IMR-90 (cell line): ENCODE measurements at regions not wholly inside any gene's neighbourhood (a gene's known extent, or its start where the extent isn't known, plus 50 kb on each side); places are given as distances from the start of the nearest gene placed in this dataset.

ENCODE experiments used
- ATAC-seq: fragments of 200-7000 bp; cut with Tn5 transposase; 2 replicates; pipeline ENCODE4 v1.9.1; 2020; ENCODE audit warnings: low read depth, mild to moderate bottlenecking, moderate library complexity
- BruUV-seq: library from RNA; stranded (reverse); fragments of 400-500 nt; replicated peaks from 2 replicates; lab custom pipeline; 2021; lab: Mats Ljungman, UMichigan
- CTCF ChIA-PET: fragments of 300-600 bp; formaldehyde crosslinking; extraction: SDS; loops from one replicate; lab custom pipeline; 2021; ENCODE audit warnings: antibody characterized with exemption; lab: Yijun Ruan, JAX
- POLR2A ChIA-PET: fragments of 300-600 bp; sonication (Branson Sonifier 250); formaldehyde crosslinking; loops from one replicate; lab custom pipeline; 2022; ENCODE audit warnings: antibody characterized with exemption; ENCODE audit not compliant: unreplicated experiment; lab: Charles Lee
- DNase-seq: peaks from one replicate; pipeline ENCODE4 v3.0.0; 2013
- H2AFZ ChIP-seq: replicated peaks from 2 replicates; pipeline ENCODE3; 2013; ENCODE audit warnings: low read length, mild to moderate bottlenecking; ENCODE audit not compliant: poor library complexity
- H2AK5ac ChIP-seq: 2 replicates; pipeline ENCODE4 v1.6.1; 2013; ENCODE audit warnings: low read depth, low read length, inconsistent platforms
- H2AK9ac ChIP-seq: replicated peaks from 2 replicates; pipeline ENCODE3; 2013; ENCODE audit warnings: mild to moderate bottlenecking, low read depth, low read length, moderate library complexity; ENCODE audit not compliant: poor library complexity
- H2BK120ac ChIP-seq: 2 replicates; pipeline ENCODE4 v1.6.1; 2013; ENCODE audit warnings: low read depth, low read length, inconsistent platforms
- H2BK15ac ChIP-seq: 3 replicates; pipeline ENCODE4 v1.6.1; 2013; ENCODE audit warnings: low read depth, low read length, inconsistent platforms
- H2BK20ac ChIP-seq: 2 replicates; pipeline ENCODE4 v1.6.1; 2013; ENCODE audit warnings: low read depth, mild to moderate bottlenecking, inconsistent platforms, low read length, moderate library complexity
- H2BK5ac ChIP-seq: 2 replicates; pipeline ENCODE4 v1.6.1; 2013; ENCODE audit warnings: mild to moderate bottlenecking, low read depth, low read length, inconsistent platforms; ENCODE audit not compliant: poor library complexity, severe bottlenecking
- H3K14ac ChIP-seq: replicated peaks from 2 replicates; pipeline ENCODE4 v1.6.1; 2013; ENCODE audit warnings: low read depth, low read length, inconsistent platforms
- H3K18ac ChIP-seq: 2 replicates; pipeline ENCODE4 v1.6.1; 2013; ENCODE audit warnings: low read depth, low read length, control low read depth
- H3K23ac ChIP-seq: 2 replicates; pipeline ENCODE4 v1.6.1; 2013; ENCODE audit warnings: low read depth, low read length, inconsistent platforms
- H3K27ac ChIP-seq: 2 replicates; pipeline ENCODE4 v1.5.1; 2013; ENCODE audit warnings: mild to moderate bottlenecking, control low read depth, low read length; ENCODE audit not compliant: insufficient read depth
- H3K27me3 ChIP-seq: 2 replicates; pipeline ENCODE4 v1.6.1; 2013; ENCODE audit warnings: low read length; ENCODE audit not compliant: control insufficient read depth, insufficient read depth
- H3K36me3 ChIP-seq: 2 replicates; pipeline ENCODE4 v1.6.1; 2013; ENCODE audit warnings: low read length, mixed read lengths; ENCODE audit not compliant: control insufficient read depth, insufficient read depth
- H3K4ac ChIP-seq: 2 replicates; pipeline ENCODE4 v1.6.1; 2013; ENCODE audit warnings: low read depth, low read length, inconsistent platforms
- H3K4me1 ChIP-seq: 2 replicates; pipeline ENCODE4 v1.6.1; 2013; ENCODE audit warnings: low read length, mixed read lengths; ENCODE audit not compliant: control insufficient read depth, insufficient read depth
- H3K4me2 ChIP-seq: 2 replicates; pipeline ENCODE4 v1.6.1; 2013; ENCODE audit warnings: low read depth, mild to moderate bottlenecking, control low read depth, low read length, moderate library complexity
- H3K4me3 ChIP-seq: 2 replicates; pipeline ENCODE4 v1.5.1; 2013; ENCODE audit warnings: low read depth, mild to moderate bottlenecking, control low read depth, low read length, moderate library complexity; ENCODE audit not compliant: insufficient read depth
- H3K56ac ChIP-seq: 2 replicates; pipeline ENCODE4 v1.6.1; 2013; ENCODE audit warnings: low read length, inconsistent platforms; ENCODE audit not compliant: insufficient read depth; ENCODE audit errors: extremely low read depth
- H3K79me1 ChIP-seq, 2 experiments: 2 replicates each; pipeline ENCODE4 v1.6.1; 2013; ENCODE audit warnings: low read length in 2 of 2, inconsistent platforms in 1 of 2, low read depth in 1 of 2
- H3K9ac ChIP-seq: 2 replicates; pipeline ENCODE4 v1.6.1; 2013; ENCODE audit warnings: low read depth, low read length, control low read depth
- H3K9me1 ChIP-seq: 2 replicates; pipeline ENCODE4 v1.6.1; 2013; ENCODE audit warnings: low read length, inconsistent platforms; ENCODE audit not compliant: insufficient read depth
- H3K9me3 ChIP-seq: 2 replicates; pipeline ENCODE4 v1.6.1; 2013; ENCODE audit warnings: low read length; ENCODE audit not compliant: control insufficient read depth, insufficient read depth
- H4K20me1 ChIP-seq: 2 replicates; pipeline ENCODE4 v1.6.1; 2013; ENCODE audit warnings: low read length, inconsistent platforms; ENCODE audit not compliant: insufficient read depth
- H4K5ac ChIP-seq: 2 replicates; pipeline ENCODE4 v1.6.1; 2013; ENCODE audit warnings: mild to moderate bottlenecking, low read depth, low read length, control low read depth
- H4K8ac ChIP-seq, 2 experiments: 2 replicates each; pipeline ENCODE4 v1.6.1; 2013; ENCODE audit warnings: low read depth in 2 of 2, low read length in 2 of 2, control low read depth in 1 of 2, inconsistent platforms in 1 of 2
- H4K91ac ChIP-seq: 2 replicates; pipeline ENCODE4 v1.6.1; 2013; ENCODE audit warnings: low read depth, low read length, inconsistent platforms; ENCODE audit not compliant: insufficient read depth
- CHD1 ChIP-seq: IDR thresholded peaks from 2 replicates; pipeline ENCODE4 v1.6.1; 2012; ENCODE audit warnings: low read depth, low read length, improper control_type of control experiment
- MAZ ChIP-seq: IDR thresholded peaks from 2 replicates; pipeline ENCODE4 v1.6.1; 2012; ENCODE audit warnings: low read depth, mild to moderate bottlenecking, low read length, improper control_type of control experiment, moderate library complexity, borderline replicate concordance
- RCOR1 ChIP-seq: IDR thresholded peaks from 2 replicates; pipeline ENCODE4 v1.6.1; 2012; ENCODE audit warnings: mild to moderate bottlenecking, low read length, improper control_type of control experiment; ENCODE audit not compliant: insufficient replicate concordance
- RFX5 ChIP-seq: IDR thresholded peaks from 2 replicates; pipeline ENCODE4 v1.8.0; 2012; ENCODE audit warnings: low read depth, mild to moderate bottlenecking, low read length, moderate library complexity
- SMC3 ChIP-seq: fragments of 150-350 bp; IDR thresholded peaks from 2 replicates; pipeline ENCODE4 v1.6.1; 2016; ENCODE audit warnings: low read depth, mild to moderate bottlenecking, antibody characterized with exemption, low read length, moderate library complexity
- WGBS, 2 experiments: methylation state at CpG; one replicate each; pipeline versions ENCODE4 v1.1.5 to v1.1.7; 2013; ENCODE audit warnings: missing lambda C conversion rate in 2 of 2; ENCODE audit not compliant: insufficient read length in 1 of 2; ENCODE audit errors: extremely low coverage in 2 of 2; 5-methylcytosine and 5-hydroxymethylcytosine counted together
- dilution Hi-C: fragments of 300-500 bp; cut with HindIII; formaldehyde crosslinking; loops from one replicate; pipeline ENCODE4 v1.14.3; 2018; ENCODE audit warnings: low sequenced_read_pairs; ENCODE audit not compliant: unreplicated experiment
- in situ Hi-C: fragments of 300-500 bp; cut with MboI; formaldehyde crosslinking; loops from 3 replicates; pipeline ENCODE4 v1.14.3; 2019; ENCODE audit warnings: low sequenced_read_pairs, inconsistent platforms, mixed read lengths
- intact Hi-C: fragments of 100-400 bp; cut with micrococcal nuclease; formaldehyde crosslinking; loops from 2 replicates; pipeline ENCODE4 v1.10.0; 2022
- TF ChIP-seq, protein P1 (sequence below): fragments of 150-350 bp; IDR thresholded peaks from 2 replicates; pipeline ENCODE4 v1.6.1; 2017; ENCODE audit warnings: mild to moderate bottlenecking, antibody characterized with exemption, low read length, low read depth
- TF ChIP-seq, protein P2 (sequence below): fragments of 150-350 bp; IDR thresholded peaks from 2 replicates; pipeline ENCODE4 v1.6.1; 2016; ENCODE audit warnings: low read depth, mild to moderate bottlenecking, low read length, moderate library complexity, borderline replicate concordance

DNA sequence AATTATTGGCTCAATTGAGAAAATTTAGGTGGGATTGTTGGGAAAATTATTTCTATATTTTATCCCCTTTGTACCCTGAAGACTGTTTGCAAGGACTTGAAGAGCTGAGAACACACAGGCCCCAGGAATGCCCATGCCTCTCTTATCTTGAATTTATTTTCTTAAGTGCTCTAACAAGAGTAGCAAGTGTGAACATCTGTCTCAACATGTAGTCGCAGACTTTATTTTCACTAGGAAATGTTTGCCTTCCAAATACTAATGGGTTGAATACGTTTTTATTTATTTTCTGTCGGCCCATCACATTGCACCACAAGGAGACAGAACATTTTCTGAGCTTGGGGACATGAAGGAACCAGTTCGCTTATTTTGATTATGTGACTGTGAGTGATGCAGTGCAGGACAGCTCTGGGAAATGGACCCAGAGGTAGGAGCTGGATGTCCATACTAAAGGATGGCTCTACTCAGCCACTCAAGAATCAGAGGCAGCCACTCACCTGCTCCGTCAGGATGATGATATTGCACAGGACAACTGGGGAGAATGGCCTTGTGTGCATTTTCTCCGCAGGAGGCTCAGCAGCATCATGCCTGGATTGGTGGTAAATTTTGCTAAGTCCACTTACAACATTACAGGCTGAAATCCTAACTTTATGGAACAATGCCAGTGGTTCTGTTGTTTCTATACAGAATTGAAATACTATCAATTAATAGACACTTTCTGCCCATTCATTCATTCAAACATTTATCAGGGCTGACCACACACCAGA is 332.7 kb downstream of the FGFR2 start:
- CTCF ChIA-PET: no interaction called here
- H3K4me1 ChIP-seq: no peaks in the 10 kb centered on the region
- no peak for TF ChIP-seq RFX5
- TF ChIP-seq MAZ: no peak
- TF ChIP-seq, protein P1, sequence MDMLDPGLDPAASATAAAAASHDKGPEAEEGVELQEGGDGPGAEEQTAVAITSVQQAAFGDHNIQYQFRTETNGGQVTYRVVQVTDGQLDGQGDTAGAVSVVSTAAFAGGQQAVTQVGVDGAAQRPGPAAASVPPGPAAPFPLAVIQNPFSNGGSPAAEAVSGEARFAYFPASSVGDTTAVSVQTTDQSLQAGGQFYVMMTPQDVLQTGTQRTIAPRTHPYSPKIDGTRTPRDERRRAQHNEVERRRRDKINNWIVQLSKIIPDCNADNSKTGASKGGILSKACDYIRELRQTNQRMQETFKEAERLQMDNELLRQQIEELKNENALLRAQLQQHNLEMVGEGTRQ: no peak
- no peak for TF ChIP-seq SMC3
- TF ChIP-seq CHD1: no peak
- TF ChIP-seq, protein P2, sequence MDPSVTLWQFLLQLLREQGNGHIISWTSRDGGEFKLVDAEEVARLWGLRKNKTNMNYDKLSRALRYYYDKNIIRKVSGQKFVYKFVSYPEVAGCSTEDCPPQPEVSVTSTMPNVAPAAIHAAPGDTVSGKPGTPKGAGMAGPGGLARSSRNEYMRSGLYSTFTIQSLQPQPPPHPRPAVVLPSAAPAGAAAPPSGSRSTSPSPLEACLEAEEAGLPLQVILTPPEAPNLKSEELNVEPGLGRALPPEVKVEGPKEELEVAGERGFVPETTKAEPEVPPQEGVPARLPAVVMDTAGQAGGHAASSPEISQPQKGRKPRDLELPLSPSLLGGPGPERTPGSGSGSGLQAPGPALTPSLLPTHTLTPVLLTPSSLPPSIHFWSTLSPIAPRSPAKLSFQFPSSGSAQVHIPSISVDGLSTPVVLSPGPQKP: no peak
- TF ChIP-seq RCOR1: no peak
- peaks cover 26% of the 10 kb centered on the region; the same call in 1 of the 2 replicates for H3K9me3 ChIP-seq
- H2AFZ ChIP-seq: no peak overlapping the region
- ATAC-seq: no peak
- dilution Hi-C loops: no loop called here
- in situ Hi-C loops: no loop called here
- BruUV-seq: no TSS peak
- H4K8ac ChIP-seq: no peak overlapping the region
- DNase-seq: no peak
- H4K5ac ChIP-seq: no peak overlapping the region
- H2BK120ac ChIP-seq: no peak overlapping the region
- H2BK5ac ChIP-seq: no peak overlapping the region
- no peak overlapping the region for H2AK9ac ChIP-seq
- H3K79me1 ChIP-seq: no peaks in the 10 kb centered on the region
- no peak overlapping the region for H3K56ac ChIP-seq
- H2BK20ac ChIP-seq: no peak overlapping the region
- H3K18ac ChIP-seq: no peak overlapping the region
- intact Hi-C loops: no loop called here
- H2BK15ac ChIP-seq: no peak overlapping the region
- no CpG with 5 or more reads among the region's 6 CpGs for WGBS, 2 experiments
- H3K4me2 ChIP-seq: no peak overlapping the region
- no peaks in the 10 kb centered on the region for H3K9me1 ChIP-seq
- no peak overlapping the region for H3K14ac ChIP-seq
- no peaks in the 10 kb centered on the region for H3K27me3 ChIP-seq
- no peak overlapping the region for H3K4me3 ChIP-seq
- H3K36me3 ChIP-seq: no peaks in the 10 kb centered on the region
- no peak overlapping the region for H3K9ac ChIP-seq
- no peaks in the 10 kb centered on the region for H4K20me1 ChIP-seq
- no peak overlapping the region for H3K4ac ChIP-seq
- POLR2A ChIA-PET: no interaction called here
- H3K23ac ChIP-seq: no peak overlapping the region
- no peak overlapping the region for H4K91ac ChIP-seq
- H2AK5ac ChIP-seq: no peak overlapping the region
- H3K27ac ChIP-seq: no peak overlapping the region
